ENCODE measurements at regions not wholly inside any gene's neighbourhood (a gene's known extent, or its start where the extent isn't known, plus 50 kb on each side); places are given as distances from the start of the nearest gene placed in this dataset.

DNA sequence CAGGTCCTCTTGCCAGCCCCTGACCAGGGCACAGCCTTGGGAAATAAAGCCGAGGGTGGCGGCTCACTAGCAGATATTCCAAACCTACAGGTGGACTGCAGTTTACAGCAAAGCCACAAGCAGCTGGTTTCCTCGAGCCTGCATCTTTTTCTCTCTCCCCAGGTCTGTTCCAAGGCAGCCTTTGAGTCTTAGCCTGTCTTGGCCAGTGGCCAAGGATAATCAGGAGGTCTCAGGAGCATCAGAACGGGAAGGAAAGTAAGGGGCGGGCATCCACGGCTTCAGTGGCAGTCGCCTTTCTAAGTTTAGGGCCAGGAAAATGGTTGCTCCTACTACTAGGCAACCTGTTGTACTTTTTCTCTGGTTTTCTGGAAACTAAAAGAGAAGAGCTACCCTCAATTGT is 219.7 kb upstream of the ZMIZ1 start:
- TF ChIP-seq, protein P1, sequence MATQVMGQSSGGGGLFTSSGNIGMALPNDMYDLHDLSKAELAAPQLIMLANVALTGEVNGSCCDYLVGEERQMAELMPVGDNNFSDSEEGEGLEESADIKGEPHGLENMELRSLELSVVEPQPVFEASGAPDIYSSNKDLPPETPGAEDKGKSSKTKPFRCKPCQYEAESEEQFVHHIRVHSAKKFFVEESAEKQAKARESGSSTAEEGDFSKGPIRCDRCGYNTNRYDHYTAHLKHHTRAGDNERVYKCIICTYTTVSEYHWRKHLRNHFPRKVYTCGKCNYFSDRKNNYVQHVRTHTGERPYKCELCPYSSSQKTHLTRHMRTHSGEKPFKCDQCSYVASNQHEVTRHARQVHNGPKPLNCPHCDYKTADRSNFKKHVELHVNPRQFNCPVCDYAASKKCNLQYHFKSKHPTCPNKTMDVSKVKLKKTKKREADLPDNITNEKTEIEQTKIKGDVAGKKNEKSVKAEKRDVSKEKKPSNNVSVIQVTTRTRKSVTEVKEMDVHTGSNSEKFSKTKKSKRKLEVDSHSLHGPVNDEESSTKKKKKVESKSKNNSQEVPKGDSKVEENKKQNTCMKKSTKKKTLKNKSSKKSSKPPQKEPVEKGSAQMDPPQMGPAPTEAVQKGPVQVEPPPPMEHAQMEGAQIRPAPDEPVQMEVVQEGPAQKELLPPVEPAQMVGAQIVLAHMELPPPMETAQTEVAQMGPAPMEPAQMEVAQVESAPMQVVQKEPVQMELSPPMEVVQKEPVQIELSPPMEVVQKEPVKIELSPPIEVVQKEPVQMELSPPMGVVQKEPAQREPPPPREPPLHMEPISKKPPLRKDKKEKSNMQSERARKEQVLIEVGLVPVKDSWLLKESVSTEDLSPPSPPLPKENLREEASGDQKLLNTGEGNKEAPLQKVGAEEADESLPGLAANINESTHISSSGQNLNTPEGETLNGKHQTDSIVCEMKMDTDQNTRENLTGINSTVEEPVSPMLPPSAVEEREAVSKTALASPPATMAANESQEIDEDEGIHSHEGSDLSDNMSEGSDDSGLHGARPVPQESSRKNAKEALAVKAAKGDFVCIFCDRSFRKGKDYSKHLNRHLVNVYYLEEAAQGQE (IDR thresholded peaks at IDR 0.05; ENCODE audit: insufficient read depth in 1 of 2, low read depth in 2 of 2, low read length in 2 of 2): no peak
- TF ChIP-seq TAF1 (IDR thresholded peaks at IDR 0.05; ENCODE audit: borderline replicate concordance, insufficient read depth, low read length) (no peak), POLR2AphosphoS5 (IDR thresholded peaks at IDR 0.05; ENCODE audit: low read depth, low read length) (no peak)
